C4-2B (cell line): ENCODE measurements at regions not wholly inside any gene's neighbourhood (a gene's known extent, or its start where the extent isn't known, plus 50 kb on each side); places are given as distances from the start of the nearest gene placed in this dataset.

ENCODE experiments used
- H3K27ac ChIP-seq: fragments of 450-650 bp; 2 replicates; pipeline ENCODE4 v1.5.1; 2017
- ZFX ChIP-seq: fragments of 450-650 bp; IDR thresholded peaks from 2 replicates; pipeline ENCODE4 v1.6.1; 2017
- TF ChIP-seq, protein P1 (sequence below): fragments of 450-650 bp; conservative IDR thresholded peaks from 2 replicates; pipeline ENCODE4 v1.5.1; 2017; ENCODE audit warnings: mild to moderate bottlenecking

DNA sequence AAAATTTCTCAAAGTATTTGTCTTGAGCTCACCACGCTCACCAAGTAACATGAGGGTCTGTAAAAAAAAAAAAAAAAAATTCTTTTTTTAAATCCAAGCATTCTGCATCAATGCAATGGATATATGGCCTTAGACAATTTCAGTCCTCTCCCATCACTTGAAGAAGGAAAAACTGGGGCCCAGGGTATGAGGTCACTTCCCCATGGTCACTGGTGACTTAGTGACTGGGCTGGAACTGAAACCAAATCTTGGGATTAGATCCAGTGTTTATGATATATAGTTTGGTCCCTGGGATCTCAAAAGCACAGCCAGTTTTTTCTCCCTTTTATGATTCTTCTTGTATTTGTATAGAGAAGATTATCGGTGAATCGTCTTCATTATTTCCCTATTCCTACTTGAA, 477.9 kb upstream of the TNP1 start:
- H3K27ac ChIP-seq = no peak overlapping the region
- TF ChIP-seq ZFX = no peak
- TF ChIP-seq, protein P1, sequence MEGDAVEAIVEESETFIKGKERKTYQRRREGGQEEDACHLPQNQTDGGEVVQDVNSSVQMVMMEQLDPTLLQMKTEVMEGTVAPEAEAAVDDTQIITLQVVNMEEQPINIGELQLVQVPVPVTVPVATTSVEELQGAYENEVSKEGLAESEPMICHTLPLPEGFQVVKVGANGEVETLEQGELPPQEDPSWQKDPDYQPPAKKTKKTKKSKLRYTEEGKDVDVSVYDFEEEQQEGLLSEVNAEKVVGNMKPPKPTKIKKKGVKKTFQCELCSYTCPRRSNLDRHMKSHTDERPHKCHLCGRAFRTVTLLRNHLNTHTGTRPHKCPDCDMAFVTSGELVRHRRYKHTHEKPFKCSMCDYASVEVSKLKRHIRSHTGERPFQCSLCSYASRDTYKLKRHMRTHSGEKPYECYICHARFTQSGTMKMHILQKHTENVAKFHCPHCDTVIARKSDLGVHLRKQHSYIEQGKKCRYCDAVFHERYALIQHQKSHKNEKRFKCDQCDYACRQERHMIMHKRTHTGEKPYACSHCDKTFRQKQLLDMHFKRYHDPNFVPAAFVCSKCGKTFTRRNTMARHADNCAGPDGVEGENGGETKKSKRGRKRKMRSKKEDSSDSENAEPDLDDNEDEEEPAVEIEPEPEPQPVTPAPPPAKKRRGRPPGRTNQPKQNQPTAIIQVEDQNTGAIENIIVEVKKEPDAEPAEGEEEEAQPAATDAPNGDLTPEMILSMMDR = no peak

DNA sequence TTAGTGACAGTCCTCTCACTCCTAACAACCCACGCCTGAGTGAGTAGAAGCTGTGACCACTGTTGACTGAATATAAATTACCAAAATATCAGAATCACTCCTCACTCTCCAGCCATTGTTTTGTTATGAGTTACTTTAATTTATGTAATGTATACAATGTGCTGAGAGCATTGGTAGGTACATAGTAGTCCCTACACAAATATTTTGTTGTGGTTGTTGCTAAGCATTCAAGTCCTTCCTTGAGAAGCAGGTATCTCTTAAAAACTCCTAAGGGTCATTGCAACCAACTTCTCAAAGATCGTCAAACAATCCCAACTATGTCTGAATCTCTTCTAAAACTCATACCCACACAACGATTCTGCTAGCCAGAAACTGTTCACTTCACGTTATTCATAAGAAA, 476.8 kb upstream of the TNP1 start:
- TF ChIP-seq, protein P1 = no peak
- no peak for TF ChIP-seq ZFX
- no peak overlapping the region for H3K27ac ChIP-seq

DNA sequence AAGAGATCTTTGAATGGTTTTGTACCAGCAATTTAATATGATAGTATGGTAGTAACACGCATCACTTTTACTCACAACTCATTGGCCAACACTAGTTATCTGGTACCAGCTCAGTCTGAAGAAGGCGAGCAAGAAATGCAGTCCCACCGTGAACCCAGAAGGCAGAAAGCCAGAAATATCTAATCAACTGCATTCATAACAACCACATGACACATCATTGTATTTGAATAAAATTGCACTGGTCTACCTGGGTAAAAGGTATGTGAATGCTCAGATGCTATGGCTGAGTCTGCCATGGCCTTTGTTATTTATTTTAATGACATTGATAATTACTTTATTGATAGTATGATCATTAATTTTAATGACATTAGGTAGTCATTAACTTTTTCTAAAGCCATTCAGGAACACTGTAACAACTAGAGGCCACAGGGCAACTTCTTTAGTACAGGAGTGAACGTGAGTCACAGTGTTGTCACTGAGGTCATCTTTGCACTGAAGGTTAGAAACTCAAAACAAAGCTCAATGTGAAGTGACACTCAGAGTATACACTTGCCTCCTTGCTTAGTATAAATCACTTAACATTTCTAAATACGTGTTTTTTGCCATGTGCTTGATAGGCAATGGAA, 475.6 kb upstream of the TNP1 start:
- TF ChIP-seq, protein P1 = no peak
- no peak for TF ChIP-seq ZFX
- no peak overlapping the region for H3K27ac ChIP-seq

DNA sequence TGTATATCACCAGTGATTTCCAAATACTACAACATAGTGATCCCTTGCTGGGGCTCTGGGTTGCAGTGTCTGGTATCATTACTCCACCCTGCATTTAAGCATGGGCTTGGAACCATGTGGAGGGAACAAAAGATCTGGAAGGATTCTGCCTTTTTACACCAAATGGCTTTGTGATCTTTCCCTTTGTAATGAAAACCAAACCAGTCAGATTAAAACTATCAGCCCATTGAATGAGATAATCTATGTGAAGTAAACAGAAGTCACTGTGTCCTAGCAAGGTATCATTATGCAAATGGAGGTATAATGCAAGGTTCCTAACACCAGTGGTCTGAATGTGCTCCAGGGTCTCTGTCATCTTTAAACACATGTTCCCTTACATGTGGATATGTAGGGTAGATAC, 474.7 kb upstream of the TNP1 start:
- H3K27ac ChIP-seq = no peak overlapping the region
- no peak for TF ChIP-seq ZFX
- TF ChIP-seq, protein P1 = no peak

DNA sequence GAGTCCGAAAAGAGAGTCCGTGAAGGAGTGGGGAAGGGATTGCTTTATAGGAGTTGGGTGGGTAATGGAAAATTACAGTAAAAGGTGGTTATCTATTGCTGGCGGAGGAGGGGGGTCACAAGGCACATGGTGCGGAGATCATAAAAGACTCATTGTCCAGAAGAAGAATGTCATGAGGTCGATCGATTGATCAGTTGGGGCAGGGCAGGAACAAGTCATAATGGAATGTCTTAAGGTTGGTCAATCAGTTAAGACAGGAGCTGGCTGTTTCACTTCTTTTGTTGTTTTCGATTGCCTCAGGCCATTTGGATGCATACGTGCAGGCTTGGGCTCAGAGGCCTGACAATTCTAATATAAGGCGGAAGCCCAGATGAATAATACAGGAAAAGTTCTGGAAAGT, 473.0 kb upstream of the TNP1 start:
- no peak overlapping the region for H3K27ac ChIP-seq
- TF ChIP-seq ZFX = no peak
- TF ChIP-seq, protein P1 = no peak

DNA sequence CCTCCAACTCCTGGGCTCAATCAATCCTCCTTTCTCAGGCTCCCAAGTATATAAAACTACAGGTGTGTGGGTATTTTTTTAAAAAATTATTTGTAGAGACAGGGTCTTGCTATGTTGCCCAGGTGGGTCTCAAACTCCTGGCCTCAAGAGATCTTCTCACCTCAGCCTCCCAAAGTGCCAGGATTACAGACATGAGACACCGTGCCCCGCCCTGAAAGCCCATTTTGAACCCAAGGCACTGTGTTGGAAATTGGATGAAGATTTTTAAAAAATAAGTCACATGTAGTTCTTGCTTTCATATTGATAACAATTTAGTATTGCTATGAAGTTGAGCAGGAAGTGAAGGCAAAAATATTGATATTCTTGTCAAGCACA, 472.5 kb upstream of the TNP1 start:
- TF ChIP-seq ZFX = no peak
- TF ChIP-seq, protein P1 = no peak
- no peak overlapping the region for H3K27ac ChIP-seq

DNA sequence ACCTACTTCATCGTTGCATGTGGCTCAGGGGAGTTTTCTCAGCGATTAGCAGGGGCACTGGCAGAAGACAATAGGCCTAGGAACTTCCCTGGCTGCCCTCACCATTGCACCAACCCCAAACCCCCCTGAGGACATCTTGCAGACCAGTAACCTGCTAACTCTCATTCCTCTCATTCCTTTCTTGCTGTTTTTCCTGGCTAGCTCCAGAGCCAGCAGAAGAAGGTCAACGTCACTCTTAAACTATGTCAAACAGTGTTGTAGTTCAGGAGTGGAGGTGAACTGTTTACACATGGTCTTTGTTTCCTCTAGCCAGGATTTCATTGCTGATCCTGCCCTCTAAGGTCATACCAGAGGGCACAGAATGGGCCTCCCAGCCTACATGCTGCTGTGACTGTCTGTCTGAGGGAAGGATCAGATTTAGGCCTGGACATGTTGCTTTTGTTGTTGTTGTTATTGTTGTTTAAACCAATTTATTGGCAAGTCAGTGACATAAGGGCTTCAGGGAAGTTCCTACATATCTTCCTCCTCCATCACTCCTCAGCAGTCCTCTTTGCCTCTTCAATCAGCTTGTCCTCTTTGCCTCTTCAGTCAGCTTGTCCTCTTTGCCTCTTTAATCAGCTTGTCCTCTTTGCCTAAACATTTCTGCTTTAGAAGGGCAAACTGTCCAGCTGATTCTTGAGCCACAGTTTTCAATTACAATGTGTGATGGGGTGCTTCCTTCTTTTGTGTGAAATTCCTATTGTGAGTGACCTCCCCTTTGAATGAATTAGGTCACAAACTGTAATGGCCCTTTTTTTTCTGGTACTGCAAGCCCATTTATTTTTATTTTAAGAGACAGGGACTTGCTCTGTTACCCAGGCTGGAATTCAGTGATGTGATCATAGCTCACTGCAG, 471.9 kb upstream of the TNP1 start:
- TF ChIP-seq ZFX = no peak
- TF ChIP-seq, protein P1 = no peak
- no peak overlapping the region; the same call in 1 of the 2 replicates for H3K27ac ChIP-seq
